ENCODE measurements at regions not wholly inside any gene's neighbourhood (a gene's known extent, or its start where the extent isn't known, plus 50 kb on each side); places are given as distances from the start of the nearest gene placed in this dataset.

- DNase-seq = no peak
Measured at GRCh38 chr2:216576616-216577015, 56.6 kb upstream of the IGFBP2 start.

- no peak for DNase-seq
Measured at GRCh38 chr2:216578325-216578724, 54.9 kb upstream of the IGFBP2 start.

GRCh38 chr2:216583147-216583546, 50.1 kb upstream of the IGFBP2 start:
- DNase-seq = no peak
